B cell (primary cell): ENCODE measurements at regions not wholly inside any gene's neighbourhood (a gene's known extent, or its start where the extent isn't known, plus 50 kb on each side); places are given as distances from the start of the nearest gene placed in this dataset.

Experiments used
- CTCF ChIP-seq: fragments of 200-600 bp; IDR thresholded peaks from one replicate; pipeline ENCODE4 v1.8.0; 2022; ENCODE audit warnings: antibody characterized with exemption, mild to moderate bottlenecking
- EZH2 ChIP-seq: IDR thresholded peaks from 2 replicates; pipeline ENCODE4 v1.6.1; 2012; ENCODE audit warnings: borderline replicate concordance, low read depth, mild to moderate bottlenecking, moderate library complexity, low read length; ENCODE audit not compliant: insufficient read depth, poor library complexity, severe bottlenecking

GRCh38 chrX:69028761-69029120 is 136.5 kb downstream of the PJA1 start:
- TF ChIP-seq CTCF (no peak), EZH2 (no peak)
